Left forelimb (tissue), 1 donor: ENCODE measurements at regions not wholly inside any gene's neighbourhood (a gene's known extent, or its start where the extent isn't known, plus 50 kb on each side); places are given as distances from the start of the nearest gene placed in this dataset.
"Not testable (repeated sequence)": the region's sequence is repeated elsewhere in the genome, so short reads cannot be mapped to it uniquely, and the experiment has no call there.

Source experiments
- DNase-seq: peaks from one replicate; pipeline ENCODE4 v3.0.0-alpha.2; 2018; ENCODE audit warnings: low spot score

DNA sequence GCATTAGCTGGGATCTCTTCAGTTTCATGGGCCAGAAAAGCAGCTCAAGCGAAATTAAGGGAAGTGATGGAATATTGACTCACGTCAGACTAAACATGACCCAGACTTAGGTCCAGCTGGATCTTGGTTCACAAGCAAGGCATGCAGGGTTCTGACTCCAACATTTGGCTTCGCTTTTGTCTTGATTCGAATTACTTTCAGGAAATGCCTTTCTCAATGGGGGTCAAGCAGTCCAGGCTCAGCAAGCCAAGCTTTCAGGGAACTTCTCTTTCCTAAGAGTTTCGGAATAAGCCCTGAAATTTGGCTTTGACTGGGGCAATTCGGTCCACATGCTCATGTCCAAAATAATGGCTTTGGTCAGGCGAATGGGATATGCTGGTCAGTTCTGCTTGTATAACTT, 678.7 kb upstream of the TMEM132C start:
- DNase-seq: no peak

DNA sequence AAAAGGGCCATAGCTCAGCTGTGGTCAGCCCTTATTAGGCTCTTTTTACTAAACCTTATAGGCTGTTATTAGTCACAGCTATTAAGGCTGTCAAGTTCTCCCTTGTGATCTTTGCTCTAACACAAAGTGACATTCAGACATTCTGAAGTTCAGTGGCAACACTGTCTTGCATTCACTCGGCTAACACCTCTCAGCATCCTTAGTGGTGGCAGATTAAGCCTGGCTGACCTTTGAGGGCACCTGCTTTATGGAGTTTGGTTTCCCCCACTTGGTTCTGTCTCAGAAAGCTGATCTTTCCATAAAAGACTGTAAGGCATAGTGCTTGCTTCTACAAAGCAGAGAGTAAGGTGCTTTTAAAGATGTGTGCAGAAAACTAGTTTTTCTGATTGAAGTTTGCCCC, 677.4 kb upstream of the TMEM132C start:
- DNase-seq: no peak

DNA sequence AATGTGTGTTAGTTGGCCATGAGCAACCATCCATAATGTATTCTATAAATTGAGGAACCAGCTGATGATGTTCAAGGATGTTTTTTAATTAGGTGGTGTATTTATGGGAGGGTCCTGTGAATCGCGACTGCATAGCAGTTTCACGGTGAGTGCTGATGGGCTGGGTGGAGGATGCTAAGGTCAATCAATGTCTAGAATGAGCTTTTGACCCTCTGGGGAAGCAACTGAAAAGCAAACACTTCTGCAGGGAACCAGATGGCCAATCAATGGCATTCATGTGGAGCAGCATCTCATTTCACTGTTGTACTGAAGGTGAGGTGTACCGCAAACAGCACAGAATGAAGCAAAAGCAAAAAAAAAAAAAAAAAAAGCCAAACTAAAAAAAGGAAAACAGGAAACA, 676.1 kb upstream of the TMEM132C start:
- DNase-seq: no peak

DNA sequence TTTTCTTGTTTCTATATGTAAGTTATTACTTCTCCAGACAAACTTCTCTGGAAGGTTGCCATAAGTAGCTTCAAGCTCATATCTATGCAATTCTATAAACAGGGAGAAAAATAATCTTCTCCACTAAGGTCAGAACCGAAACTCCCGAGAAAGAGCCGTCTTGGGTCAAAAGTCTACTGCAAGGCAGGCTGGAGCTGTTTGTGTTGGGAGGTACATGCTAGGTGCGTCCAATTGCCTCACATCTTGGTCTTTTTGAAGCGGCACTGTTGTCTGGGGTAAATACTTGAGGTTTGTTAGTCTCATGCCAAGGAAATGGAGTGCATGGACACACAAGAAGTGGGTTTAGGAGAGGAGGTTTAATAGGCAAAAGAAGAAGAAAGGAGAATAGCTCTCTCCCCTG, 674.7 kb upstream of the TMEM132C start:
- no peak for DNase-seq

DNA sequence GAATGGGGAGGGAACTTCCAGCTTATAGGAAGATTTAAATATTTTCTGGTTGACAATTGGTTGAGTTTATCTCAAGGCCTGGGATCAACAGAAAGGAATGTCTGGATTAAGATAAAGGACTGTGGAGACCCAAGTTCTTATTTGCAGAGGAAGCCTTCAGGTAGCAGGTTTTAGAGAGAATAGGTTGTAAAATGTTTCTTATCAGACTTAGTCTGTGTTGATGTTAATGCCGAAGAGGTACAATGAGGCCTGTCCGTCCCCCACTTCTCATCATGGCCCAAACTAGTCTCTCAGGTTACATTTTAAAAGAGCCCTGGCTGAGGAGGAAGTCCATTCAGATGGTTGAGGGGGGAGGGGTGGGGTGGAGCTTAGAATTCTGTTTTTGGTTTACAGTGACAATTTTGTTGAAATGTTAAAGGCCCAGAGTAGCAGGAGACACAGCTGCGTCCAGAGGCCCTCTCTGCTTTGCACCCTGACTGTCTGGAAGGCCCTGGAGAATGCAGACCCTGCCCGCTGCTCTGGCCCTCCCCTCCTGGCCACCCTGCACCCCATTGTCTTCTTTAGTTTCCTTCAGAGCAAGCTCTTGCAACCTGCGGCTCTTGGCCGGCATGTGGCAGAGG, 672.5 kb upstream of the TMEM132C start:
- no peak for DNase-seq

DNA sequence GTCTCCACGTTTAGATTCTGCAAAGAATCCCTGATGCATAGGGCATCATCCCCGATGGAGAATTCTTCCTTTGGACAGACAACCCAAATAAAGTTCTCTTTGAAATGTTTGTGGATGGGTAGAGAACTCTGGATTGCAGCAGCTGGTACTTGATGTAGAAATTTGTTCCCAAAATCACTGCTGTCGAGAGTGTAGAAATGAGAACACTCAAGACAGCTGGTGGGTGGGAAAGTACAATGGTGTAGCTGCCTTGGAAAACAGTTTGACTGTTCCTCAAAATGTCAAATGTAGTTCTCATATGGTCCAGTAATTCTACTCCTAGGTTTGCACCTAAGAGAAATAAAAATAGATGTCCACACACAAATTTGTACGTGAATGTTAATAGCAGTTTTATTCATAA, 671.5 kb upstream of the TMEM132C start:
- DNase-seq: no peak

DNA sequence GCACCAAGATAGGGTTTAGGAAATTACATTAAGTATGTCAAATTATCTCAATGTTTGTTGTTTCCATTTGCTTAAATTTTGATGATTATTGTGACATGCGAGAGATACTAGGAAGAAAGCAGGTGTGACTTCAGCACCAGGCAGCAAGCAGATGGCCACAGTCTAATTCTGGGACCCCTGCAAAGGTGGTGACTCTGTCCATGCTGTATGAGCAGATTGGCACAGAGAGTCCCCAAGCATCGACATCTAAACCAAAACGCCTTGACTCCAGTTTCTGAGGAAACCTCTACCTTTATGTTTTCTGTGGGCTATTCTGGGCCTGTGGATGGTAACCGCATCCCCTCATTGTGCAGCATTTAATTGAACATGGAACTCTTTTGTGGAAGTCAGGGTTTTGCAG, 670.1 kb upstream of the TMEM132C start:
- no peak for DNase-seq

DNA sequence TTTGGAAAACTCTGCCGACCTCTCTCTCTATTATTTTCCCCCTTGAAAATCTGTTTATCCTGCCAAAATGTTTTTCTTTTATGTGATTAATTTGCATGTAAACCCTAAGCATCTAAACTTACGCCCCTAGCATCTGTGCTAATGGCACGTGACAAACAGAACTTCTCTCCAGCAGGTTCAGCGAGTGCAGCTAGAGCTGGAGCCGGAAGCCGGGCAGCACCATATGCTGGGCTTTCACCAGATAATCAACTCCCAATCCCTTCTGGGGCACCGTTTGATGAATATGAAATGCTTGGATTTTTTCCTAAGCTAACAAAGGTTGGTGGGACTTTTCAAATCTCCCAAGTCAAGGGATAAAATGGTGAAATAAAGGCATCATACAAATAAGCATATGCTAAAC, 667.5 kb upstream of the TMEM132C start:
- no peak for DNase-seq

DNA sequence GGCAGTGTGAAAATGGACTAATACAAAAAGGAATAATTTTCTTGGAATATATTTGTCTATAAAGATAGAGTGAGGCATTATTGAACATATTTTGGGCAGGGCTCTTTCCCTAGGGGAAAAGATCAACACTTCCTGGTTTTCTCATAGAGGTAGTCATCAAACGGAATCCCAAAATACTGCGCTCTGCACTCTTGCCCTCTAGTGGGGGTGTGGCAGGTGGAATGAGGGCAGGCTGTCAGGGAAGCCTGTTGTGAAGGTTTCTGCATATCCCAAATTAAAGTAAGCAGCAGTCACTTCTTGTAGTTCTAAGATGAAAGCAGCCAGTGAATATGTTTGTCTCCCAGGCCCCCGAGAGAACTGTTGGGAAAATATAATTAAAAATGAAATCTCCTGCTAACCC, 666.8 kb upstream of the TMEM132C start:
- no peak for DNase-seq

DNA sequence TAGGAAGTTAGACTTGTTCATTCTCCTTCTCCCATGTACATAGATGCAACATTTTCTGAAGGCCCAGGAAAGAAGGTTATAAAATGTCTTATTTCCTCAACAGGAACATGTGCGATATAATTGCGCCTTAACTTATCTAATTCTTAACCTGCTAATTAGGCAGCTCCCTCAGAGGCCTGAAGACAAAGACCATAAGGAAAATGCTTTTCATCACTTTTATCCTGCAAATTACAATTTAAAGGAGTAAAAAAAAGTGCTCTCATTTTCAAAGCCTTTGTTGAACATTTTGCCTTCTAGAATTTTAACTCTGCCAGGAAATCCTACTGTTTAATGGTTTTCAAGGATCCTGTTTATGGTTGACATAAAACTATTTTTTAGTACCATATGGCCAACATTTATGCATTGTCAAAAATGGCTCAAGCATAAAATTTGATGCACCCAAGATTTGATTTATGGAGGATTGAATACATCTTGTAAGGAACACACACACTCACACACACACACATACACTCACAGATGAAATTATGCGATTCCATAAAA, 660.4 kb upstream of the TMEM132C start:
- no peak for DNase-seq

DNA sequence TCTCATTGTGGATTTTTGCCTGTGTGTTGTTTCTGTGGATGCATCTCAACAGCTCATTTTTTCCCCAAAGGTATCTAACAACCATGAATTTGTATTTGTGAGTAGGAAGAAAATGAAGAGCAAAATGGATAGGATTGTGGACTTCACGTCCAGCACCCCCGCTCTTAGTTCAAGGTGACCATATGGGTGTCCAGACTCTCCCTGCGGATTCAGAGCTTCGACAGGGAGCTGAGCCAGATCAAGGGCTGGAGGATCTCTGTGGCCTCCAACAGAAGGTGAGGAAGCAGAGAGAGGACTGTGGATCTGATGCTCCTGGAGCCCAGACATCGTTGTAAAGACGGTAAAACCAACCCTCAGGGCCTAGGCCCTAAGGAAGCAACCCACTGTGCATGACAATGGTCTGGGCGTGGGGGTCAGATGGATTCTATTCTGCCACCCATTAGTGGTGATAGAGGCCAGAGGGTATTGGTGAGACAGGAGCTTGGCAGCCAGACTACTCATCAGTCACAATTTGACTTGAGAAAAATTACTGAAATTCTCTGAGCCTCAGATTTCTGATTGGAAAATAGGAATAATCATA, 659.7 kb upstream of the TMEM132C start:
- DNase-seq: no peak

DNA sequence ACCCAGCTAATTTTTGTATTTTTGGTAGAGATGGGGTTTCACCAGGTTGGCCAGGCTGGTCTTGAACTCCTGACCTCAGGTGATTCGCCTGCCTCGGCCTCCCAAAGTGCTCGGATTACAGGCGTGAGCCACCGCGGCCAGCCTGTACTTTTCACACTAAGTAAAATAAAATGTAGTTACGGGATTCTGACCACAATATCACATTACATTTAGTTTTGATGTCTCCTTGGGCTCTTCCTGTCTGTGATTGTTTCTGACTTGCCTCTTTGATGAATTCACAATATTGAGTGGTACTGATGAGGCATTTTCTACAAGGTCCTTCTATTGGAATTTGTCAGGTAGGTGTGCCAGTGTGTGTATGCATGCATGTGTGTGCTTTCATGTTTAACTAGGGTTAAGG, 658.6 kb upstream of the TMEM132C start:
- DNase-seq: not testable (repeated sequence)

DNA sequence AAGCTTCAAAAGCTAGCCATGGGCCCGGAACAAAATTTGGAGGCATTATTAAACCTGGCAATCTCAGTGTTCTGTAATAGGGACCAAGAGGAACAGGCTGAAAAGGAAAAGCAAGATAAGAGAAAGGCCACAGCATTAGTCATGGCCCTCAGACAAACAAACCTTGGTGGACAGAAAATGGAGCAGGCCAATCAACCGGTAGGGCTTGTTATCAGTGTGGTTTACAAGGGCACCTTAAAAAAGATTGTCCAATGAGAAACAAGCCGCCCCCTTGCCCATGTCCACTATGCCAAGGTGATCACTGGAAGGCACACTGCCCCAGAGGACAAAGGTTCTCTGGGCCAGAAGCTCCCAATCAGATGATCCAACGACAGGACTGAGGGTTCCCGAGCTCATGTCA, 653.9 kb upstream of the TMEM132C start:
- DNase-seq: no peak

DNA sequence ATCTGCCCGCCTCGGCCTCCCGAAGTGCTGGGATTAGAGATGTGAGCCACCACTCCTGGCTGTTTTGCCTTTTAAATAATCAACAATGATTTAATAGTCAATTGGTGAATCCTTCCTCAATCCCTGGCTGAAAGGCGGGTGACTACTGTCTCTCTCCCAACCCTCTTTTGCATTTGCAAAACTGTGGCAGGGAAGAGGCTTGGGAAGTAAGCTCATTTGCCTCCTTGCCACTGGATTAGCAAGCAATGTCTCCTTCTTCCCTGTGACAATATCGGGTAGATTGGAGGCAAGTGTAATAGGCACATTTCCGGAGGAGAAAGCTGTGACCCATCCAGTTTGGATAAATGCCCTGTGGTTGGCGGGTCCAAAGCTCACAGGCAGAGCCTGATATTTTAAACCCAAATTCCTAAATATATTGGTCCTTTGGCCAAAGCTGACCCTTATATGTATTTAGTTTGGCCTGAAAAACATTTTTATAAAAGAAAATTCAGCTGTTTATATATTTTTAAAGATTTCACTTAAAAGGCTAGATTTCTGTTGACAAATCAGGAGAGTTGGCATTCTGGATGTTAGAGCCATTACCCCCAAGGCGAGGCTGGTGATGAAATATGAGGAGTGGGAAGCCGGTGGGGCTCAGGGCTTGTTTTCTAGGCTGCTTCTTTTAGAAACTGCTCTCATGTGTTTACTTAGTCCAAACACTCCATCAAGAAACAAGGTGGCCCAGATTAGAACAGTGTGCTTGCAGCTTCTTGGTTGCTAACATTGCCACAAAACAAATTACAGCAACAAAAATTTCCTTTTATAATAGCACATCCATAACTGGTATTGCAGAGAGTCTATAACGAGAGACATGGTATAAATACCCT, 646.9 kb upstream of the TMEM132C start:
- DNase-seq: no peak

DNA sequence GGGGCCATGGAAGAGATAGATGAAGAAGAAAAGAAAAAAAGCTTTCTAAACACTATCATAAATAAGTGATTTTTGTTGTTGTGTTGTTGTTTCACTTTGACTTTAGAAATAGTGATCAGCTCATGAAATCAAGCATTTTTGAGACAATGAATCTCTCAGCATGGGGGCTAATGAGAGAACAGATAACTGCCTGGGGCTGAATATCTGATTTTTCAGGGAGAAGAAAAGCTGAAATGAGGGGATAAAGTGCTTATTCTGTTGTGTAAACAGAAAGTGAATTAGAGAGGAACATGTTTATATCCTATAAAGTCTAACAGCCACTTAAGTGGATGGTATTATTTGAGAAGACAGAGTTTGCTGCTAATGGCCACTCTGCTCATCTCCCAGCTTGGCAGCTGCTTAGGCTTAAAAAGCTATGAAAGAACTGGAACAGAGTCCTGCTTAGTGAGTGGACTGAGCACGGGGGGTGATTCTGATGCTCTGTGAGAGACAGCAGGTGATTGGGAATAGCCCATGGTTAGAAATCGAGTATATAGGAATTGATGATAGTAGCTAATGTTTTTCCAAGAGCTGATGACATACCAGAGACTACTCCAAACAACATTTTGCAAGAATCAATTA, 646.1 kb upstream of the TMEM132C start:
- DNase-seq: no peak

DNA sequence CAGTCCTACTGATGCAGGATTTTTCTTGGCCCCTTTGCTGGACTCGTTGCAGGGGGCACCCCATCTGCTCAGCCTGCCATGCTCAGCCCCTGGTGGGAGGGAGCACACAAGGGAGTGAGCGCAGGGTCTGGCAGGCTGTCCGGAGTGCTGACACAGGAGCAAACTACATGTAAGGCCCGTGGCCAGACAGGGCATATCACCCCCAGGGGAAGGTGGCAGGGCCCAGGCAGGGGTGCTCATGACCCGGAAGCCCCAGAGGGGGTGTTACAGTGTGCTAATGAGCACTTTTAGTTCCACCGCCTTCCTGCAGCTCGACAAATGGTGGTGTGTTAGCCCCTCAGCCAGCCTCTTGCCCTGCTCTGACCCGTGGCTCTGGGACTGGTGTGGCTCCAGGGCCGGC, 645.6 kb upstream of the TMEM132C start:
- DNase-seq: no peak

DNA sequence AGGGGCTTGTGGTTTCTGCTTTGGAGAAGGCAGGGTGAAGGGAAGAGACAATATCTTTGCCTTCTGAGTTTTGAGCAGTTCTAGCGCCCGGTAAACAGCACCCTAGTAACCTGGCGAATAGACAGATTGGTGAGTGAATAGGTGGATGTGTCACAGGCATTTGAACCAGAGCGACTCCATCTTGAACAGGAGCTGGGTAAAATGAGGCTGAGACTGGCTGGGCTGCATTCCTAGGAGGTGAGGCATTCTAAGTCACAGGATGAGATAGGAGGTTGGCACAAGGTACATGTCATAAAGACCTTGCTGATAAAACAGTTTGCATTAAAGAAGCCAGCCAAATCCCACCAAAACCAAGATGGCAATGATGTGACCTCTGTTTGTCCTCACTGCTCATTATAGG, 643.6 kb upstream of the TMEM132C start:
- no peak for DNase-seq

DNA sequence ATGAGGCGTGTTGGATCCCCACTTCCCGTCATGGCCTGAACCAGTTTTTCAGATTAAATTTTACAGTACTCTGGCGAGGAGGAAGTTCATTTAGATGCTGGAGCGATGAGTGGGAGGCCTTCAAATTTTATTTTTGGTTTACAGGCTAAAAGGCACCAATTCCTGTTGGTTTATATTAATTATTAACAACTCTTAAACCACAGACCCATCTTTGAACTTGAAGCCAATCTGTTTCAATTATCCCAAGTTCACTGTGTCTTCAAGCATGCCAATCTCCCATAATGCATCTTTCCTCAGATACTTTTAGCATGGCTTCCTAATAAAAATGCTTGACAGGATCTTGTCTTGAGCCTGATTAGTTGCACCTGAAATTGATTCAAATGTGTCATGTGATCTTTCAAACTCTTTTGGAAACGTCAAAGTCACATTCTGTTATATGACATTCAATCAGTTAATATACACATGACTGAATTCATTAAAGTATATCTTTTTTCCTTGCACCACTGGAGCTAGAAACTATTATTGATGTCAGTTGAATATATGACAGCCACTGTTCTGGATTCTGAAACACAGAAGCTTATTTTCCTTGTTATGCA, 641.7 kb upstream of the TMEM132C start:
- DNase-seq: no peak

DNA sequence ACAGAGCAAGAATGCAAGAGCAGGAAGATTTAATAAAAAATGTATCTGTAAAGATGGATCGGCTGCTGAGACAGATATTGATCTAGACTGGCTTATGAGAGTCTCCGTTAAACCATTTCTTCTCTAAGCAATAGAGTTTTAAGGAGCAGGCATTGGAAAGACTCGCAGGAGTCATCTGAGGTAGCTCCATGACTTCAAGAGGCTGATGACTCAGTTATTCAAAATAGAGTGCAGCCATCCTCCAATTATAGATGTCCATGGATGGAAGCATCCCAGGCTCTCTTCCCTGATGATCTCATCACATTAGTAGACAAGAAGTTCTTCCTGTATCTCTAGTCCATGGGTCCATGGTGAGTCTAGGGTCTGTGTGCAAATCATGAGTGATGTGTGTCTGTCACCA, 638.3 kb upstream of the TMEM132C start:
- no peak for DNase-seq

DNA sequence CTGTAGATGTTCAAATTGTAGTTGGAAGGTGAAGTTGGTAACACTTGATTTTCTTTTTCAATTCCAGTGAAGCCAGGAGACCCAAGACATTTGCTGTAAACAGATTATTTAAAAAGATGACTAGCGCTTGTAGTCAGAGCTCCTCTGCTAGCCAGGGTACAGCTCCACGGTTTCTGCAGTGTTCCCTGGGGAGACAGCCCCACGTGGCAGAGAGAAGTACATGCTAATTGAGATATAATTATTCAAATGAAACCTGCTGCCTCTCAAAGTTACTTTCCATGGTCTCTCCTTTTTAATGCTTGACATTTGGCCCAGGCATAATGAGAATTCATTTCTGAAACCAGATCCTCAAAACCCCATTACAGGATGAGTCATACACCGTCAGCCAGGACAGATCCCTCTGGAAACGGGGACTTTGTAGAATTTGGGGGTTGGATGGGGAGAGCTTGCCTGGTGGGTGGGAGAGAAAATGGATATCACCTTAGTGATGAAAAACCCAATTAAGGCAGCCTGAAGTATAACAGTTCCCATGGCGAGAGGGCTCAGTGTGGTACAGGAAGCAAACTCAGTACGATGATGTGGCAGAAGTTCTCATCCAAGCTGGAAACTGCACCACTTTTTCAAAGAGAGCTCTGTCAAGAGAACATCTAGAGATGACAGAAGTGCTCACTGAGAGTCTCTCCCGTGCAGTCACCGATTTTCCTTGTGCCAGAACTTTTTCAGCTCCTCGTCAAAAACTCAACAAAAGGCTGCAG, 637.7 kb upstream of the TMEM132C start:
- DNase-seq: no peak

DNA sequence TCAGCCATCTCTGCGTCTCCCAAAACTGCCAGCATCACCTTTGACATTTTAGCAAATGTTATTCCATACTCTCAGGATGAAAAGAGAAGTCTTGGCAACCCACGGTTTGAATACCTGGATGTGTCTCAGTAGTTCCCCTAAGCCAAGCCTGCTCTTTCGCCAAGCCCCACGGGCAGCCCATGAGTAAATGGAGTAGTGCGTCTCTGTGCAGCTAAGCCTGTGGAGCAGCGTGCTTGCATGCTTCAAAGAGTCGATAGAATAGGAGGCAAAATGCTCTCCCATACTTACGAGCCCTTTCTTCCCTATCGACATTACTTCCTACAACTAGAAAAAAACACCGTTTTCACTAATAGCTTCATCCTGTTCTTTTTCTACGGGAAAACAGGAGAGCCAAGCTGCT, 634.5 kb upstream of the TMEM132C start:
- no peak for DNase-seq

DNA sequence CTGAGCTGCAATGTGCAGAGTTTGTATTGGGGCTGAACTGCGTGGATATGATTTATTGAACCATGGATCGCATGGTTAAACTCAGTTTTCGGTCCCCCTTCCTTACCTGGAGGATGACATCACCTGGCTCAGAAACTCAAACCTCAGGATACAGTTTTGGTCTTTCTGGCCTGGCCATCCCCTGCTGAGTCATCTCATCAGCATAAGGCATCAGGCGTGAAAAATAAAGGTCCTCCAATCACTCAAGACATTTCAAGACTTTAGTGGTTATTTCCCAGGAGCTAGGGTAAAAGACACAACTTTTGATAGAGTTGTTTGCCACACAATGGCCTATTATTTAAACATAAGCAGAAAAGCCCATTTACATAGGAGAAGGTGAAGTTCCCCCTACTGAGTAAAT, 631.1 kb upstream of the TMEM132C start:
- DNase-seq: no peak
